ENCODE measurements at regions not wholly inside any gene's neighbourhood (a gene's known extent, or its start where the extent isn't known, plus 50 kb on each side); places are given as distances from the start of the nearest gene placed in this dataset.
A peak's percentile ranks its signal among the peaks of the same experiment; 100 is the strongest.

GRCh38 chr6:164346631-164347030, 932.1 kb downstream of the QKI start (continued):
- TF ChIP-seq ZBTB40 (IDR thresholded peaks at IDR 0.05): no peak
- TF ChIP-seq ZBTB40 (CRISPR knock-in tag; IDR thresholded peaks at IDR 0.05): no peak
- no peak for TF ChIP-seq BRF1 (IDR thresholded peaks at IDR 0.05; ENCODE audit: borderline replicate concordance, extremely low read depth, insufficient read length)
- no peak for TF ChIP-seq ZNF609 (CRISPR knock-in tag; IDR thresholded peaks at IDR 0.05; ENCODE audit: borderline replicate concordance)
- peak; percentile 94 to 95 for TF ChIP-seq TRIM24 (IDR thresholded peaks at IDR 0.05)
- no peak for TF ChIP-seq HMG20A (CRISPR knock-in tag; conservative IDR thresholded peaks at IDR 0.05)
- TF ChIP-seq SRF (CRISPR knock-in tag; IDR thresholded peaks at IDR 0.05): no peak
- TF ChIP-seq TCF7L2 (IDR thresholded peaks at IDR 0.05; ENCODE audit: low read depth, low read length): no peak
- peak; percentile 65; the same call in 1 of the 2 replicates for TF ChIP-seq CREB3 (tag; conservative IDR thresholded peaks at IDR 0.05; ENCODE audit: low read depth)
- TF ChIP-seq CBFA2T2 (conservative IDR thresholded peaks at IDR 0.05): peak; percentile 97
- TF ChIP-seq NCOA4 (IDR thresholded peaks at IDR 0.05; ENCODE audit: partially characterized antibody): no peak

Measured in K562 (cell line).